HG03457 (cell line): ENCODE measurements at regions not wholly inside any gene's neighbourhood (a gene's known extent, or its start where the extent isn't known, plus 50 kb on each side); places are given as distances from the start of the nearest gene placed in this dataset.
"Not testable (repeated sequence)": the region's sequence is repeated elsewhere in the genome, so short reads cannot be mapped to it uniquely, and the experiment has no call there.

Source experiments
- ATAC-seq: cut with Tn5 transposase; IDR thresholded peaks from one replicate; pipeline ENCODE4 v1.9.1; 2021; ENCODE audit warnings: moderate number of reproducible peaks; ENCODE audit not compliant: unreplicated experiment

- ATAC-seq: no peak
Observed at GRCh38 chr4:126750723-126751122, 882.0 kb upstream of the INTU start.

- no peak for ATAC-seq
Observed at GRCh38 chr4:126752126-126752525, 880.6 kb upstream of the INTU start.

GRCh38 chr4:126752702-126753101 is 880.1 kb upstream of the INTU start:
- no peak for ATAC-seq

- no peak for ATAC-seq
Observed at GRCh38 chr4:126753592-126753991, 879.2 kb upstream of the INTU start.

- no peak for ATAC-seq
Observed at GRCh38 chr4:126755506-126755905, 877.3 kb upstream of the INTU start.

- ATAC-seq: no peak
Observed at GRCh38 chr4:126756050-126756829, 876.5 kb upstream of the INTU start.

- ATAC-seq: no peak
Observed at GRCh38 chr4:126757219-126757618, 875.5 kb upstream of the INTU start.

- no peak for ATAC-seq
Observed at GRCh38 chr4:126758493-126758892, 874.3 kb upstream of the INTU start.

- no peak for ATAC-seq
Observed at GRCh38 chr4:126761947-126762662, 870.7 kb upstream of the INTU start.

GRCh38 chr4:126762663-126763247 is 870.0 kb upstream of the INTU start:
- ATAC-seq: no peak

- no peak for ATAC-seq
Observed at GRCh38 chr4:126766241-126766640, 866.5 kb upstream of the INTU start.

GRCh38 chr4:126768338-126768737 is 864.4 kb upstream of the INTU start:
- ATAC-seq: no peak

- not testable (repeated sequence) for ATAC-seq
Observed at GRCh38 chr4:126770811-126771553, 861.8 kb upstream of the INTU start.

- not testable (repeated sequence) for ATAC-seq
Observed at GRCh38 chr4:126771618-126772017, 861.1 kb upstream of the INTU start.

- no peak for ATAC-seq
Observed at GRCh38 chr4:126772662-126773061, 860.1 kb upstream of the INTU start.

- no peak for ATAC-seq
Observed at GRCh38 chr4:126775485-126776106, 857.2 kb upstream of the INTU start.

GRCh38 chr4:126776361-126776760 is 856.4 kb upstream of the INTU start:
- ATAC-seq: no peak

GRCh38 chr4:126777649-126778048 is 855.1 kb upstream of the INTU start:
- no peak for ATAC-seq

- no peak for ATAC-seq
Observed at GRCh38 chr4:126778348-126778747, 854.4 kb upstream of the INTU start.

GRCh38 chr4:126779001-126779400 is 853.8 kb upstream of the INTU start:
- ATAC-seq: no peak
